HCT116 (cell line): ENCODE measurements at regions not wholly inside any gene's neighbourhood (a gene's known extent, or its start where the extent isn't known, plus 50 kb on each side); places are given as distances from the start of the nearest gene placed in this dataset.

Experiments
- ATAC-seq: fragments of 200-7000 bp; cut with Tn5 transposase; 2 replicates; pipeline ENCODE4 v1.9.1; 2020; ENCODE audit warnings: mild to moderate bottlenecking, moderate library complexity
- BruUV-seq: library from RNA; stranded (reverse); fragments of 400-500 nt; replicated peaks from 2 replicates; lab custom pipeline; 2021; lab: Mats Ljungman, UMichigan
- CTCF ChIA-PET: fragments of 300-600 bp; sonication (Branson Sonifier 250); formaldehyde crosslinking; loops from one replicate; lab custom pipeline; 2021; ENCODE audit warnings: antibody characterized with exemption; lab: Charles Lee
- POLR2A ChIA-PET: fragments of 300-600, 350-600 bp; sonication (Branson Sonifier 250); formaldehyde crosslinking; loops from one replicate; lab custom pipeline; 2021; ENCODE audit warnings: antibody characterized with exemption; lab: Charles Lee
- RAD21 ChIA-PET, 2 experiments: fragments of 300-600 bp; sonication (Branson Sonifier 250); formaldehyde crosslinking; loops; one replicate each; lab custom pipeline; 2023; ENCODE audit warnings: low total read pairs in 2 of 2; ENCODE audit not compliant: uncharacterized antibody in 2 of 2, unreplicated experiment in 2 of 2, low non-redundant PET in 1 of 2; lab: Charles Lee
- DNase-seq: peaks from one replicate; pipeline ENCODE4 v3.0.0-alpha.2; 2010; ENCODE audit warnings: low read depth, low spot score
- H2AFZ ChIP-seq: fragments of 200-600 bp; shearing (Covaris generic), sonication (generic); 2 replicates; pipeline ENCODE4 v1.6.1; 2017; ENCODE audit warnings: low read depth, mixed run types, mixed read lengths, antibody characterized with exemption, low read length; ENCODE audit not compliant: poor library complexity, severe bottlenecking
- H3K27ac ChIP-seq: 2 replicates; pipeline ENCODE4 v1.5.1; 2012; ENCODE audit warnings: low read depth, low read length
- H3K27me3 ChIP-seq: fragments of 200-600 bp; sonication (generic); 2 replicates; pipeline ENCODE4 v1.6.1; 2016; ENCODE audit warnings: mixed run types, low read length, mixed read lengths; ENCODE audit not compliant: insufficient read depth
- H3K36me3 ChIP-seq, 2 experiments: fragments of 200-500 bp in 1 of 2; fragments of 200-600 bp in 1 of 2; sonication (Bioruptor generic) in 1 of 2; sonication (generic) in 1 of 2; 2 replicates each; pipeline versions ENCODE4 v1.5.1 to v1.6.1; 2014 to 2016; ENCODE audit warnings: low read length in 2 of 2, inconsistent platforms in 1 of 2, mixed read lengths in 1 of 2, mixed run types in 1 of 2; ENCODE audit not compliant: insufficient read depth in 2 of 2, control insufficient read depth in 1 of 2
- H3K4me1 ChIP-seq, 2 experiments: fragments of 200-600 bp in 1 of 2; sonication (generic) in 1 of 2; 2 replicates each; pipeline versions ENCODE4 v1.5.1 to v1.6.1; 2012 to 2017; ENCODE audit warnings: low read length in 2 of 2, inconsistent platforms in 1 of 2, mild to moderate bottlenecking in 1 of 2, mixed read lengths in 1 of 2, mixed run types in 1 of 2, moderate library complexity in 1 of 2; ENCODE audit not compliant: insufficient read depth in 2 of 2, control insufficient read depth in 1 of 2
- H3K4me2 ChIP-seq: fragments of 200-600 bp; sonication (generic); 2 replicates; pipeline ENCODE4 v1.6.1; 2017; ENCODE audit warnings: mixed run types, low read length, mixed read lengths
- H3K4me3 ChIP-seq, 2 experiments: fragments of 200-600 bp in 1 of 2; sonication (generic) in 1 of 2; replicated peaks in 1 of 2; 2 replicates each; pipeline ENCODE4 v1.5.1; 2011 to 2016; ENCODE audit warnings: low read length in 2 of 2, control low read depth in 1 of 2, low read depth in 1 of 2, mild to moderate bottlenecking in 1 of 2, mixed read lengths in 1 of 2, mixed run types in 1 of 2
- H3K79me2 ChIP-seq: fragments of 200-600 bp; sonication (generic); 2 replicates; pipeline ENCODE4 v1.6.1; 2017; ENCODE audit warnings: mild to moderate bottlenecking, mixed run types, low read length, moderate library complexity, mixed read lengths; ENCODE audit not compliant: insufficient read depth
- H3K9ac ChIP-seq: fragments of 200-600 bp; sonication (generic); 2 replicates; pipeline ENCODE4 v1.6.1; 2016; ENCODE audit warnings: low read length, mixed read lengths
- H3K9me2 ChIP-seq: fragments of 200-600 bp; sonication (generic), shearing (Covaris generic); 2 replicates; pipeline ENCODE4 v1.6.1; 2017; ENCODE audit warnings: mixed run types, mild to moderate bottlenecking, moderate library complexity; ENCODE audit not compliant: insufficient read depth
- H3K9me3 ChIP-seq, 2 experiments: fragments of 200-500 bp in 1 of 2; fragments of 200-600 bp in 1 of 2; sonication (Bioruptor generic) in 1 of 2; sonication (generic) in 1 of 2; 2 replicates each; pipeline ENCODE4 v1.6.1; 2014 to 2017; ENCODE audit warnings: low read length in 2 of 2, mixed read lengths in 2 of 2, inconsistent platforms in 1 of 2, low read depth in 1 of 2, mild to moderate bottlenecking in 1 of 2, mixed run types in 1 of 2, moderate library complexity in 1 of 2; ENCODE audit not compliant: control insufficient read depth in 1 of 2, insufficient read depth in 1 of 2
- H4K20me1 ChIP-seq: fragments of 200-600 bp; sonication (generic), shearing (Covaris generic); 2 replicates; pipeline ENCODE4 v1.6.1; 2017; ENCODE audit warnings: mixed run types, mild to moderate bottlenecking, moderate library complexity; ENCODE audit not compliant: insufficient read depth
- CEBPB ChIP-seq: IDR thresholded peaks from 2 replicates; pipeline ENCODE4 v1.6.1; 2012; ENCODE audit warnings: low read depth
- FOSL1 ChIP-seq: IDR thresholded peaks from 2 replicates; pipeline ENCODE4 v1.6.1; 2012; ENCODE audit warnings: low read depth
- JUND ChIP-seq: IDR thresholded peaks from 2 replicates; pipeline ENCODE4 v1.6.1; 2012
- POLR2AphosphoS5 ChIP-seq: IDR thresholded peaks from 2 replicates; pipeline ENCODE4 v1.6.1; 2011; ENCODE audit warnings: mild to moderate bottlenecking, low read depth, low read length, moderate library complexity
- RAD21 ChIP-seq: IDR thresholded peaks from 2 replicates; pipeline ENCODE4 v1.6.1; 2012; ENCODE audit warnings: low read depth, mild to moderate bottlenecking
- SP1 ChIP-seq: IDR thresholded peaks from 2 replicates; pipeline ENCODE4 v1.6.1; 2012; ENCODE audit warnings: low read depth
- SRF ChIP-seq: IDR thresholded peaks from 2 replicates; pipeline ENCODE4 v1.6.1; 2012; ENCODE audit warnings: low read depth
- TCF7L2 ChIP-seq: IDR thresholded peaks from 2 replicates; pipeline ENCODE4 v1.7.0; 2011; ENCODE audit warnings: borderline replicate concordance, inconsistent platforms; ENCODE audit not compliant: insufficient read depth, insufficient read length; ENCODE audit errors: extremely low read depth
- YY1 ChIP-seq: IDR thresholded peaks from 2 replicates; pipeline ENCODE4 v1.6.1; 2011; ENCODE audit warnings: low read length, low read depth, moderate library complexity, mild to moderate bottlenecking; ENCODE audit not compliant: insufficient replicate concordance; ENCODE audit errors: extremely low read depth
- ZNF274 ChIP-seq: fragments of 200-500 bp; sonication (Bioruptor generic); IDR thresholded peaks from 2 replicates; pipeline ENCODE4 v1.6.1; 2014; ENCODE audit warnings: mild to moderate bottlenecking, low read depth, low read length, inconsistent platforms
- intact Hi-C: fragments of 100-400 bp; cut with micrococcal nuclease; formaldehyde crosslinking; loops from 2 replicates; pipeline ENCODE4 v1.10.0; 2022
- TF ChIP-seq, protein P1 (sequence below): IDR thresholded peaks from 2 replicates; pipeline ENCODE4 v1.6.1; 2011; ENCODE audit warnings: mild to moderate bottlenecking, low read length, moderate library complexity; ENCODE audit not compliant: insufficient replicate concordance; ENCODE audit errors: extremely low read depth
- TF ChIP-seq, protein P2 (sequence below): IDR thresholded peaks from 2 replicates; pipeline ENCODE4 v1.6.1; 2012

GRCh38 chr4:26049447-26049846 lies 135.4 kb downstream of the SMIM20 start:
- H2AFZ ChIP-seq: no peak overlapping the region
- intact Hi-C loops: no loop called here
- no peak for ATAC-seq
- ChIA-PET RAD21 (no interaction called here), POLR2A (no interaction called here), CTCF (no interaction called here)
- TF ChIP-seq CEBPB: no peak
- TF ChIP-seq TCF7L2: no peak
- TF ChIP-seq RAD21: no peak
- TF ChIP-seq, protein P1, sequence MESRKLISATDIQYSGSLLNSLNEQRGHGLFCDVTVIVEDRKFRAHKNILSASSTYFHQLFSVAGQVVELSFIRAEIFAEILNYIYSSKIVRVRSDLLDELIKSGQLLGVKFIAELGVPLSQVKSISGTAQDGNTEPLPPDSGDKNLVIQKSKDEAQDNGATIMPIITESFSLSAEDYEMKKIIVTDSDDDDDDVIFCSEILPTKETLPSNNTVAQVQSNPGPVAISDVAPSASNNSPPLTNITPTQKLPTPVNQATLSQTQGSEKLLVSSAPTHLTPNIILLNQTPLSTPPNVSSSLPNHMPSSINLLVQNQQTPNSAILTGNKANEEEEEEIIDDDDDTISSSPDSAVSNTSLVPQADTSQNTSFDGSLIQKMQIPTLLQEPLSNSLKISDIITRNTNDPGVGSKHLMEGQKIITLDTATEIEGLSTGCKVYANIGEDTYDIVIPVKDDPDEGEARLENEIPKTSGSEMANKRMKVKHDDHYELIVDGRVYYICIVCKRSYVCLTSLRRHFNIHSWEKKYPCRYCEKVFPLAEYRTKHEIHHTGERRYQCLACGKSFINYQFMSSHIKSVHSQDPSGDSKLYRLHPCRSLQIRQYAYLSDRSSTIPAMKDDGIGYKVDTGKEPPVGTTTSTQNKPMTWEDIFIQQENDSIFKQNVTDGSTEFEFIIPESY: no peak
- TF ChIP-seq JUND: no peak
- no peak for TF ChIP-seq SP1
- no peak for TF ChIP-seq YY1
- no peak for TF ChIP-seq SRF
- no peak for TF ChIP-seq FOSL1
- TF ChIP-seq ZNF274: no peak
- no peak for TF ChIP-seq POLR2AphosphoS5
- TF ChIP-seq, protein P2, sequence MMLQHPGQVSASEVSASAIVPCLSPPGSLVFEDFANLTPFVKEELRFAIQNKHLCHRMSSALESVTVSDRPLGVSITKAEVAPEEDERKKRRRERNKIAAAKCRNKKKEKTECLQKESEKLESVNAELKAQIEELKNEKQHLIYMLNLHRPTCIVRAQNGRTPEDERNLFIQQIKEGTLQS: no peak
- H3K4me3 ChIP-seq: no peak overlapping the region
- no peak overlapping the region for H3K4me2 ChIP-seq
- no peaks in the 10 kb centered on the region for H4K20me1 ChIP-seq
- H3K36me3 ChIP-seq: no peaks in the 10 kb centered on the region
- BruUV-seq: no TSS peak
- no peak overlapping the region for H3K9ac ChIP-seq
- no peaks in the 10 kb centered on the region for H3K27me3 ChIP-seq
- H3K27ac ChIP-seq: no peak overlapping the region
- no peaks in the 10 kb centered on the region for H3K9me3 ChIP-seq
- H3K4me1 ChIP-seq: no peaks in the 10 kb centered on the region
- no peaks in the 10 kb centered on the region for H3K9me2 ChIP-seq
- DNase-seq: no peak
- no peaks in the 10 kb centered on the region for H3K79me2 ChIP-seq
